PC-9 (cell line): ENCODE measurements at regions not wholly inside any gene's neighbourhood (a gene's known extent, or its start where the extent isn't known, plus 50 kb on each side); places are given as distances from the start of the nearest gene placed in this dataset.

Source experiments
- EZH2 ChIP-seq: fragments of 200-600 bp; sonication (generic); IDR thresholded peaks from 2 replicates; pipeline ENCODE4 v1.8.0; 2017; ENCODE audit warnings: antibody characterized with exemption, low read depth
- TF ChIP-seq, protein P1 (sequence below): fragments of 200-600 bp; sonication (generic); conservative IDR thresholded peaks from 2 replicates; pipeline ENCODE4 v1.6.1; 2017; ENCODE audit warnings: mixed run types, antibody characterized with exemption, mild to moderate bottlenecking, moderate library complexity

DNA sequence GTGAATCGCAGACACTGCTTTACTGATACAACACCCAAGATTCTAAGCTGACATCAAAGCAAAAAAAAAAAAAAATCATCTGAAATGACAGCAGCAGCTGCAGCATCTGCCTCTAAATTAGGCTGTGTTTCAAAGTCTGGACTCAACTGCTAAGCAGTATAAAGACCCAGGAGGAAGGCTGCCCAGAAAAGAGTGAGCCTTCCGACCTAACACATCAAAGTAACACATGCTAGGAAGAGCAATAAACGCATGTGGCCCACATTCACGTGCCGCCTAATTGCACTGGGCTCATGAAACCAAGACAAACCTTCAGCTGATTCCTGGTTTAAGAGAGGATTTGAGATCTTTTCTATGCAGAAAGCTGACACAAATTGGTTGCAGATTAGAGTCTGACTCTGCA is 317.1 kb downstream of the ZIC4 start:
- TF ChIP-seq, protein P1, sequence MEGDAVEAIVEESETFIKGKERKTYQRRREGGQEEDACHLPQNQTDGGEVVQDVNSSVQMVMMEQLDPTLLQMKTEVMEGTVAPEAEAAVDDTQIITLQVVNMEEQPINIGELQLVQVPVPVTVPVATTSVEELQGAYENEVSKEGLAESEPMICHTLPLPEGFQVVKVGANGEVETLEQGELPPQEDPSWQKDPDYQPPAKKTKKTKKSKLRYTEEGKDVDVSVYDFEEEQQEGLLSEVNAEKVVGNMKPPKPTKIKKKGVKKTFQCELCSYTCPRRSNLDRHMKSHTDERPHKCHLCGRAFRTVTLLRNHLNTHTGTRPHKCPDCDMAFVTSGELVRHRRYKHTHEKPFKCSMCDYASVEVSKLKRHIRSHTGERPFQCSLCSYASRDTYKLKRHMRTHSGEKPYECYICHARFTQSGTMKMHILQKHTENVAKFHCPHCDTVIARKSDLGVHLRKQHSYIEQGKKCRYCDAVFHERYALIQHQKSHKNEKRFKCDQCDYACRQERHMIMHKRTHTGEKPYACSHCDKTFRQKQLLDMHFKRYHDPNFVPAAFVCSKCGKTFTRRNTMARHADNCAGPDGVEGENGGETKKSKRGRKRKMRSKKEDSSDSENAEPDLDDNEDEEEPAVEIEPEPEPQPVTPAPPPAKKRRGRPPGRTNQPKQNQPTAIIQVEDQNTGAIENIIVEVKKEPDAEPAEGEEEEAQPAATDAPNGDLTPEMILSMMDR, result no peak
- TF ChIP-seq EZH2, result no peak
